Tibial artery (tissue), 4 donors: ENCODE measurements at regions not wholly inside any gene's neighbourhood (a gene's known extent, or its start where the extent isn't known, plus 50 kb on each side); places are given as distances from the start of the nearest gene placed in this dataset.

Experiments
- DNase-seq, 2 donors: peaks; one replicate each; pipeline ENCODE4 v3.0.0-alpha.2; 2019
- H3K27ac ChIP-seq, 2 donors: fragments of 200-600 bp; sonication (generic) in 1 of 2; 1 replicate in 1 of 2; 2 replicates in 1 of 2; pipeline ENCODE4 v1.5.1; 2018 to 2019; ENCODE audit warnings: mild to moderate bottlenecking in 1 of 2
- H3K27me3 ChIP-seq, 2 donors: fragments of 200-600 bp; sonication (generic) in 1 of 2; one replicate each; pipeline versions ENCODE4 v1.5.1 to v1.6.0; 2016 to 2019
- H3K36me3 ChIP-seq, 3 donors: fragments of 200-600 bp; sonication (generic) in 2 of 3; one replicate each; pipeline ENCODE4 v1.5.1; 2016 to 2019; ENCODE audit warnings: mild to moderate bottlenecking in 2 of 3
- H3K4me1 ChIP-seq, 4 donors: fragments of 200-600 bp; sonication (generic) in 2 of 4; 1 replicate in 3 of 4; 2 replicates in 1 of 4; pipeline ENCODE4 v1.5.1; 2016 to 2019
- H3K4me3 ChIP-seq, 2 donors: fragments of 200-600 bp; sonication (generic) in 1 of 2; 1 replicate in 1 of 2; 2 replicates in 1 of 2; pipeline ENCODE4 v1.5.1; 2018 to 2019; ENCODE audit warnings: mild to moderate bottlenecking in 2 of 2
- H3K9me3 ChIP-seq, 3 donors: fragments of 200-600 bp; sonication (generic) in 1 of 3; one replicate each; pipeline ENCODE4 v1.5.1; 2016 to 2019
- CTCF ChIP-seq, 2 experiments: fragments of 200-600 bp in 1 of 2; fragments of 450-650 bp in 1 of 2; IDR thresholded peaks; one replicate each; pipeline ENCODE4 v1.5.1; 2017 to 2019; ENCODE audit warnings: antibody characterized with exemption in 2 of 2, mild to moderate bottlenecking in 1 of 2, moderate library complexity in 1 of 2
- intact Hi-C: fragments of 100-400 bp; cut with DNase I; formaldehyde crosslinking; loops from one replicate; pipeline ENCODE4 v1.15.0; 2023; ENCODE audit warnings: low total_unique reads

GRCh38 chr13:69292789-69293425 is 814.7 kb upstream of the ATXN8OS start:
- no peak for DNase-seq
- no peaks in the 10 kb centered on the region for H3K27me3 ChIP-seq
- H3K36me3 ChIP-seq = no peaks in the 10 kb centered on the region
- no peak overlapping the region for H3K4me3 ChIP-seq
- intact Hi-C loops = no loop called here
- H3K9me3 ChIP-seq = no peaks in the 10 kb centered on the region
- no peak overlapping the region for H3K27ac ChIP-seq
- no peak for TF ChIP-seq CTCF (IDR thresholded peaks at IDR 0.05)
- H3K4me1 ChIP-seq = no peaks in the 10 kb centered on the region

- no peak for DNase-seq
- no peak for TF ChIP-seq CTCF (IDR thresholded peaks at IDR 0.05)
- H3K9me3 ChIP-seq = no peaks in the 10 kb centered on the region
- intact Hi-C loops = no loop called here
- no peak overlapping the region for H3K27ac ChIP-seq
- H3K4me3 ChIP-seq = no peak overlapping the region
- no peaks in the 10 kb centered on the region for H3K36me3 ChIP-seq
- no peaks in the 10 kb centered on the region for H3K27me3 ChIP-seq
- H3K4me1 ChIP-seq = no peaks in the 10 kb centered on the region
These were observed 816.2 kb upstream of the ATXN8OS start for GRCh38 chr13:69291292-69291906.

- no peak for DNase-seq
- H3K4me1 ChIP-seq = no peaks in the 10 kb centered on the region
- H3K4me3 ChIP-seq = no peak overlapping the region
- intact Hi-C loops = no loop called here
- no peak overlapping the region for H3K27ac ChIP-seq
- H3K36me3 ChIP-seq = no peaks in the 10 kb centered on the region
- no peak for TF ChIP-seq CTCF (IDR thresholded peaks at IDR 0.05)
- H3K27me3 ChIP-seq = no peaks in the 10 kb centered on the region
- H3K9me3 ChIP-seq = no peaks in the 10 kb centered on the region
These were observed 819.6 kb upstream of the ATXN8OS start for GRCh38 chr13:69288026-69288425.

- DNase-seq = no peak
- H3K27ac ChIP-seq = no peak overlapping the region
- H3K36me3 ChIP-seq = no peaks in the 10 kb centered on the region
- intact Hi-C loops = no loop called here
- no peak for TF ChIP-seq CTCF (IDR thresholded peaks at IDR 0.05)
- H3K27me3 ChIP-seq = no peaks in the 10 kb centered on the region
- H3K9me3 ChIP-seq = no peaks in the 10 kb centered on the region
- H3K4me3 ChIP-seq = no peak overlapping the region
- H3K4me1 ChIP-seq = no peaks in the 10 kb centered on the region
These were observed 820.5 kb upstream of the ATXN8OS start for GRCh38 chr13:69287050-69287698.

- no peaks in the 10 kb centered on the region for H3K9me3 ChIP-seq
- no peak overlapping the region for H3K4me3 ChIP-seq
- H3K36me3 ChIP-seq = no peaks in the 10 kb centered on the region
- no peak for DNase-seq
- intact Hi-C loops = no loop called here
- no peaks in the 10 kb centered on the region for H3K27me3 ChIP-seq
- no peak overlapping the region for H3K27ac ChIP-seq
- no peak for TF ChIP-seq CTCF (IDR thresholded peaks at IDR 0.05)
- H3K4me1 ChIP-seq = no peaks in the 10 kb centered on the region
These were observed 823.8 kb upstream of the ATXN8OS start for GRCh38 chr13:69283837-69284236.
